Neural progenitor cell (in vitro differentiated cells): ENCODE measurements at regions not wholly inside any gene's neighbourhood (a gene's known extent, or its start where the extent isn't known, plus 50 kb on each side); places are given as distances from the start of the nearest gene placed in this dataset.

Experiments used
- DNase-seq: peaks from one replicate; pipeline ENCODE4 v3.0.0-alpha.2; 2016; ENCODE audit warnings: low spot score
- H2AFZ ChIP-seq: fragments of 200-600 bp; sonication (generic); replicated peaks from 2 replicates; pipeline ENCODE4 v1.6.1; 2016; ENCODE audit warnings: antibody characterized with exemption
- H3F3A ChIP-seq: fragments of 200-600 bp; sonication (generic); 2 replicates; pipeline ENCODE4 v1.6.1; 2016; ENCODE audit warnings: antibody characterized with exemption, low read depth
- H3K27ac ChIP-seq: fragments of 200-600 bp; sonication (generic); 2 replicates; pipeline ENCODE4 v1.5.1; 2016; ENCODE audit warnings: mild to moderate bottlenecking
- H3K27me3 ChIP-seq: fragments of 200-600 bp; sonication (generic); 2 replicates; pipeline ENCODE4 v1.6.1; 2016; ENCODE audit warnings: mild to moderate bottlenecking, moderate library complexity
- H3K36me3 ChIP-seq: fragments of 200-600 bp; sonication (generic); 2 replicates; pipeline ENCODE4 v1.5.1; 2016
- H3K4me1 ChIP-seq: fragments of 200-600 bp; sonication (generic); 2 replicates; pipeline ENCODE4 v1.6.1; 2016; ENCODE audit warnings: mixed run types
- H3K4me2 ChIP-seq: fragments of 200-600 bp; sonication (generic); 2 replicates; pipeline ENCODE4 v1.6.1; 2016
- H3K4me3 ChIP-seq: fragments of 200-600 bp; sonication (generic); 2 replicates; pipeline ENCODE4 v1.5.1; 2016
- H3K79me2 ChIP-seq: fragments of 200-600 bp; sonication (generic); 2 replicates; pipeline ENCODE4 v1.6.1; 2016; ENCODE audit warnings: low read depth
- H3K9ac ChIP-seq: fragments of 200-600 bp; sonication (generic); 2 replicates; pipeline ENCODE4 v1.6.1; 2016
- H3K9me3 ChIP-seq: fragments of 200-600 bp; sonication (generic); 2 replicates; pipeline ENCODE4 v1.5.1; 2016; ENCODE audit warnings: low read depth
- H4K20me1 ChIP-seq: fragments of 200-600 bp; sonication (generic); 2 replicates; pipeline ENCODE4 v1.6.1; 2016; ENCODE audit warnings: low read depth
- H3K27ac Mint-ChIP-seq: 3 replicates; pipeline ENCODE4 v1.8.0; 2021; ENCODE audit warnings: mixed read lengths
- H3K27me3 Mint-ChIP-seq: 2 replicates; pipeline ENCODE4 v1.8.0; 2022; ENCODE audit warnings: low read depth, mild to moderate bottlenecking, inconsistent platforms, moderate library complexity, mixed read lengths; ENCODE audit not compliant: insufficient read depth
- H3K36me3 Mint-ChIP-seq: 3 replicates; pipeline ENCODE4 v1.8.0; 2021; ENCODE audit warnings: mixed read lengths
- H3K4me1 Mint-ChIP-seq: 3 replicates; pipeline ENCODE4 v1.8.0; 2021; ENCODE audit warnings: mixed read lengths
- H3K4me3 Mint-ChIP-seq: 3 replicates; pipeline ENCODE4 v1.8.0; 2021; ENCODE audit warnings: mild to moderate bottlenecking, moderate library complexity, mixed read lengths
- H3K9me3 Mint-ChIP-seq: 3 replicates; pipeline ENCODE4 v1.8.0; 2020; ENCODE audit warnings: mixed read lengths
- CTCF ChIP-seq: fragments of 200-600 bp; sonication (generic); IDR thresholded peaks from 2 replicates; pipeline ENCODE4 v1.5.1; 2017; ENCODE audit warnings: antibody characterized with exemption, mild to moderate bottlenecking
- EZH2 ChIP-seq: fragments of 200-600 bp; sonication (generic); IDR thresholded peaks from 2 replicates; pipeline ENCODE4 v1.6.1; 2017; ENCODE audit warnings: antibody characterized with exemption, mild to moderate bottlenecking, moderate library complexity
- EZH2phosphoT487 ChIP-seq: fragments of 200-600 bp; sonication (generic); IDR thresholded peaks from 2 replicates; pipeline ENCODE4 v1.6.1; 2017; ENCODE audit warnings: antibody characterized with exemption

- no peak overlapping the region for H3K4me3 ChIP-seq
- H3K27ac ChIP-seq = no peak overlapping the region
- no peak for DNase-seq
- no peak overlapping the region for H2AFZ ChIP-seq
- Mint-ChIP-seq H3K27me3 (peaks cover 3% of the 10 kb centered on the region), H3K36me3 (no peaks in the 10 kb centered on the region), H3K9me3 (no peaks in the 10 kb centered on the region), H3K4me1 (peaks cover 13% of the 10 kb centered on the region), H3K4me3 (no peak overlapping the region), H3K27ac (no peak overlapping the region)
- H3K9me3 ChIP-seq = no peaks in the 10 kb centered on the region
- TF ChIP-seq EZH2 (no peak), EZH2phosphoT487 (no peak), CTCF (no peak)
- H3K36me3 ChIP-seq = no peaks in the 10 kb centered on the region
- no peak overlapping the region for H3K9ac ChIP-seq
- no peaks in the 10 kb centered on the region for H4K20me1 ChIP-seq
- no peaks in the 10 kb centered on the region for H3K4me1 ChIP-seq
- no peak overlapping the region for H3K4me2 ChIP-seq
- H3F3A ChIP-seq = peaks cover 4% of the 10 kb centered on the region
- H3K79me2 ChIP-seq = no peaks in the 10 kb centered on the region
- no peaks in the 10 kb centered on the region for H3K27me3 ChIP-seq
These were observed 56.4 kb upstream of the USP44 start for GRCh38 chr12:95607642-95608041.

GRCh38 chr12:95605875-95606274, 54.6 kb upstream of the USP44 start:
- Mint-ChIP-seq H3K4me1 (peaks cover 13% of the 10 kb centered on the region), H3K27ac (no peak overlapping the region), H3K27me3 (no peaks in the 10 kb centered on the region), H3K36me3 (no peaks in the 10 kb centered on the region), H3K4me3 (no peak overlapping the region), H3K9me3 (no peaks in the 10 kb centered on the region)
- Histone ChIP-seq H3K27me3 (no peaks in the 10 kb centered on the region), H3K4me2 (no peak overlapping the region), H4K20me1 (no peaks in the 10 kb centered on the region), H3K4me3 (no peak overlapping the region), H3K4me1 (no peaks in the 10 kb centered on the region), H3K9ac (no peak overlapping the region), H3F3A (peaks cover 4% of the 10 kb centered on the region), H2AFZ (no peak overlapping the region), H3K36me3 (no peaks in the 10 kb centered on the region), H3K9me3 (no peaks in the 10 kb centered on the region), H3K79me2 (no peaks in the 10 kb centered on the region), H3K27ac (no peak overlapping the region)
- TF ChIP-seq EZH2 (no peak), EZH2phosphoT487 (no peak), CTCF (no peak)
- no peak for DNase-seq

GRCh38 chr12:95605087-95605486, 53.8 kb upstream of the USP44 start:
- Histone ChIP-seq H3K9ac (no peak overlapping the region), H3K4me2 (no peak overlapping the region), H3K9me3 (no peaks in the 10 kb centered on the region), H3F3A (peaks cover 4% of the 10 kb centered on the region), H2AFZ (peak overlapping the region; percentile 50), H3K79me2 (no peaks in the 10 kb centered on the region), H3K4me3 (no peak overlapping the region), H3K4me1 (no peaks in the 10 kb centered on the region), H3K36me3 (no peaks in the 10 kb centered on the region), H3K27me3 (no peaks in the 10 kb centered on the region), H3K27ac (no peak overlapping the region), H4K20me1 (no peaks in the 10 kb centered on the region)
- H3K9me3 Mint-ChIP-seq = no peaks in the 10 kb centered on the region
- DNase-seq = no peak
- no peaks in the 10 kb centered on the region for H3K36me3 Mint-ChIP-seq
- peaks cover 13% of the 10 kb centered on the region for H3K4me1 Mint-ChIP-seq
- TF ChIP-seq EZH2phosphoT487 (no peak), CTCF (no peak), EZH2 (no peak)
- no peaks in the 10 kb centered on the region for H3K27me3 Mint-ChIP-seq
- H3K4me3 Mint-ChIP-seq = no peak overlapping the region
- no peak overlapping the region for H3K27ac Mint-ChIP-seq
